HG03439 (cell line): ENCODE measurements at regions not wholly inside any gene's neighbourhood (a gene's known extent, or its start where the extent isn't known, plus 50 kb on each side); places are given as distances from the start of the nearest gene placed in this dataset.
"Not testable (repeated sequence)": the region's sequence is repeated elsewhere in the genome, so short reads cannot be mapped to it uniquely, and the experiment has no call there.

Source experiments
- ATAC-seq: cut with Tn5 transposase; IDR thresholded peaks from one replicate; pipeline ENCODE4 v1.9.1; 2021; ENCODE audit warnings: mild to moderate bottlenecking, moderate library complexity; ENCODE audit not compliant: unreplicated experiment

GRCh38 chr3:107909583-107909982 is 181.2 kb downstream of the CD47 start:
- ATAC-seq, result not testable (repeated sequence)

- no peak for ATAC-seq
These were observed 182.8 kb downstream of the CD47 start for GRCh38 chr3:107907996-107908395.

- ATAC-seq, result no peak
These were observed 186.2 kb downstream of the CD47 start for GRCh38 chr3:107904536-107905066.

GRCh38 chr3:107899990-107900651 is 190.7 kb downstream of the CD47 start:
- ATAC-seq, result no peak

- ATAC-seq, result no peak
These were observed 193.3 kb downstream of the CD47 start for GRCh38 chr3:107897471-107898061.

GRCh38 chr3:107894998-107895397 is 195.8 kb downstream of the CD47 start:
- no peak for ATAC-seq

GRCh38 chr3:107892955-107893624 is 197.7 kb downstream of the CD47 start:
- no peak for ATAC-seq

GRCh38 chr3:107884719-107885460 is 205.9 kb downstream of the CD47 start:
- no peak for ATAC-seq

- ATAC-seq, result no peak
These were observed 206.8 kb downstream of the CD47 start for GRCh38 chr3:107884028-107884427.

GRCh38 chr3:107882881-107883280 is 207.9 kb downstream of the CD47 start:
- ATAC-seq, result no peak

GRCh38 chr3:107882261-107882660 is 208.6 kb downstream of the CD47 start:
- no peak for ATAC-seq

- no peak for ATAC-seq
These were observed 209.3 kb downstream of the CD47 start for GRCh38 chr3:107881509-107881908.

- no peak for ATAC-seq
These were observed 210.1 kb downstream of the CD47 start for GRCh38 chr3:107880702-107881101.

- no peak for ATAC-seq
These were observed 212.9 kb downstream of the CD47 start for GRCh38 chr3:107877936-107878335.

GRCh38 chr3:107870943-107871638 is 219.7 kb downstream of the CD47 start:
- ATAC-seq, result no peak

- ATAC-seq, result no peak
These were observed 220.7 kb downstream of the CD47 start for GRCh38 chr3:107870096-107870495.

- no peak for ATAC-seq
These were observed 222.4 kb downstream of the CD47 start for GRCh38 chr3:107868449-107868848.

GRCh38 chr3:107861904-107862303 is 228.9 kb downstream of the CD47 start:
- no peak for ATAC-seq

- ATAC-seq, result no peak
These were observed 229.4 kb downstream of the CD47 start for GRCh38 chr3:107861422-107861821.
